AG08396 (cell line): ENCODE measurements at regions not wholly inside any gene's neighbourhood (a gene's known extent, or its start where the extent isn't known, plus 50 kb on each side); places are given as distances from the start of the nearest gene placed in this dataset.
A peak's percentile ranks its signal among the peaks of the same experiment; 100 is the strongest.
"Not testable (repeated sequence)": the region's sequence is repeated elsewhere in the genome, so short reads cannot be mapped to it uniquely, and the experiment has no call there.

Source experiments
- DNase-seq: peaks from one replicate; pipeline ENCODE4 v3.0.0; 2012; ENCODE audit warnings: low spot score, mixed read lengths

- DNase-seq = no peak
Observed at GRCh38 chr5:92695123-92696003, 885.7 kb downstream of the NR2F1-AS1 start.

GRCh38 chr5:92694067-92694466, 887.0 kb downstream of the NR2F1-AS1 start:
- no peak for DNase-seq

- not testable (repeated sequence) for DNase-seq
Observed at GRCh38 chr5:92691955-92692354, 889.1 kb downstream of the NR2F1-AS1 start.

- peak; percentile 52 for DNase-seq
Observed at GRCh38 chr5:92687821-92688722, 892.9 kb downstream of the NR2F1-AS1 start.

GRCh38 chr5:92678640-92679039, 902.4 kb downstream of the NR2F1-AS1 start:
- DNase-seq = no peak

- no peak for DNase-seq
Observed at GRCh38 chr5:92676215-92677165, 904.5 kb downstream of the NR2F1-AS1 start.

GRCh38 chr5:92674321-92674720, 906.7 kb downstream of the NR2F1-AS1 start:
- DNase-seq = no peak

GRCh38 chr5:92665506-92665905, 915.5 kb downstream of the NR2F1-AS1 start:
- no peak for DNase-seq

GRCh38 chr5:92662741-92663140, 918.3 kb downstream of the NR2F1-AS1 start:
- DNase-seq = no peak

GRCh38 chr5:92659246-92659645, 921.8 kb downstream of the NR2F1-AS1 start:
- no peak for DNase-seq

GRCh38 chr5:92654601-92655000, 926.4 kb downstream of the NR2F1-AS1 start:
- DNase-seq = not testable (repeated sequence)

GRCh38 chr5:92653730-92654461, 927.1 kb downstream of the NR2F1-AS1 start:
- DNase-seq = no peak

GRCh38 chr5:92652756-92653155, 928.3 kb downstream of the NR2F1-AS1 start:
- DNase-seq = no peak

- no peak for DNase-seq
Observed at GRCh38 chr5:92644266-92644886, 936.6 kb downstream of the NR2F1-AS1 start.

GRCh38 chr5:92641031-92641962, 939.7 kb downstream of the NR2F1-AS1 start:
- DNase-seq = peak; percentile 27

- no peak for DNase-seq
Observed at GRCh38 chr5:92640340-92640739, 940.7 kb downstream of the NR2F1-AS1 start.

- DNase-seq = no peak
Observed at GRCh38 chr5:92637960-92638359, 943.1 kb downstream of the NR2F1-AS1 start.

- no peak for DNase-seq
Observed at GRCh38 chr5:92637247-92637646, 943.8 kb downstream of the NR2F1-AS1 start.

GRCh38 chr5:92635001-92635461, 946.0 kb downstream of the NR2F1-AS1 start:
- no peak for DNase-seq
